PC-3 (cell line): ENCODE measurements at regions not wholly inside any gene's neighbourhood (a gene's known extent, or its start where the extent isn't known, plus 50 kb on each side); places are given as distances from the start of the nearest gene placed in this dataset.

Experiments
- EZH2 ChIP-seq: fragments of 300-600 bp; sonication (generic); IDR thresholded peaks from one replicate; pipeline ENCODE4 v1.6.1; 2017; ENCODE audit warnings: antibody characterized with exemption, mild to moderate bottlenecking, low read length; ENCODE audit not compliant: unreplicated experiment
- EZH2phosphoT487 ChIP-seq: fragments of 300-600 bp; sonication (generic); IDR thresholded peaks from 2 replicates; pipeline ENCODE4 v1.6.1; 2018; ENCODE audit warnings: mild to moderate bottlenecking, antibody characterized with exemption, low read length, borderline replicate concordance
- TF ChIP-seq, protein P1 (sequence below): fragments of 300-600 bp; sonication (generic); conservative IDR thresholded peaks from 2 replicates; pipeline ENCODE4 v1.5.1; 2017; ENCODE audit warnings: antibody characterized with exemption, low read depth, mild to moderate bottlenecking, low read length

DNA sequence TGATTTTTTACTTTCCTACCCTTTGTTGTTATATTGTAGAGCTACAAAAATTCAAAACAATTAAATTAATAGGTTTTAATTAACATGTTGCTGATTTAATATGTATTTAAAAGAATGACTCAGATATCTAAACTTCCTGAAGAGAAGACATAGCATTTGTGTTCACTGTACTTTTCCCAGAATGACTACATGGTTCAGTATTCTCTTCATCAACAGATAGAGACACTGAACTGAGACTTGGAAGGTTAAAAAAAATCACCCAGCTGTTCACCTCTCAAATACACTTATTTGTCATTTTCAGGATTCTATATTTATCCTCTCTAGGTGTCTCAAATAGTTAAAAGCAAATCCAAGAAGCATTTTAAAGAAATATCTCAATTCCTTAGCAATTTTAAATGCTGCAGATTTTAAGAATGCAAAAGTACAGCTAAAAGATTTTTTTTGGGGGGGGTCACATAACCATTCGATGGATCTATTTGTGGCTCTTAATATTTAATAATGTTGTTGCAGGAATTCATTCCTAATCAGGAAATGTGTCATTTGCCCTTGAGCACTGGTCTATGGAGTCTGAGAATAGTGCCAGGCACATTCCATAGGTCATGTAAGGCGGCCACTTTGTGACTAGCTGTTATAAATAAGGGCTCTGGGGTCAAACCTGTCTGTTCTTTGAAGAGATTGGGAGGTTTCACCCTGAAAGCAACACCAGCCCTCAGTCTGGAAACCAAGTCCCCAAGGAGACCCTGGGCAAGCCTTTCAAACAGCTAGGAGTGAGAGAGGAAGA is 463.1 kb downstream of the NR2F1-AS1 start:
- TF ChIP-seq, protein P1, sequence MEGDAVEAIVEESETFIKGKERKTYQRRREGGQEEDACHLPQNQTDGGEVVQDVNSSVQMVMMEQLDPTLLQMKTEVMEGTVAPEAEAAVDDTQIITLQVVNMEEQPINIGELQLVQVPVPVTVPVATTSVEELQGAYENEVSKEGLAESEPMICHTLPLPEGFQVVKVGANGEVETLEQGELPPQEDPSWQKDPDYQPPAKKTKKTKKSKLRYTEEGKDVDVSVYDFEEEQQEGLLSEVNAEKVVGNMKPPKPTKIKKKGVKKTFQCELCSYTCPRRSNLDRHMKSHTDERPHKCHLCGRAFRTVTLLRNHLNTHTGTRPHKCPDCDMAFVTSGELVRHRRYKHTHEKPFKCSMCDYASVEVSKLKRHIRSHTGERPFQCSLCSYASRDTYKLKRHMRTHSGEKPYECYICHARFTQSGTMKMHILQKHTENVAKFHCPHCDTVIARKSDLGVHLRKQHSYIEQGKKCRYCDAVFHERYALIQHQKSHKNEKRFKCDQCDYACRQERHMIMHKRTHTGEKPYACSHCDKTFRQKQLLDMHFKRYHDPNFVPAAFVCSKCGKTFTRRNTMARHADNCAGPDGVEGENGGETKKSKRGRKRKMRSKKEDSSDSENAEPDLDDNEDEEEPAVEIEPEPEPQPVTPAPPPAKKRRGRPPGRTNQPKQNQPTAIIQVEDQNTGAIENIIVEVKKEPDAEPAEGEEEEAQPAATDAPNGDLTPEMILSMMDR, result no peak
- no peak for TF ChIP-seq EZH2phosphoT487
- no peak for TF ChIP-seq EZH2
